GM18870 (cell line): ENCODE measurements at regions not wholly inside any gene's neighbourhood (a gene's known extent, or its start where the extent isn't known, plus 50 kb on each side); places are given as distances from the start of the nearest gene placed in this dataset.

Source experiments
- ATAC-seq: cut with Tn5 transposase; IDR thresholded peaks from one replicate; pipeline ENCODE4 v1.9.1; 2021; ENCODE audit warnings: moderate library complexity; ENCODE audit not compliant: unreplicated experiment

- no peak for ATAC-seq
These were observed 898.4 kb downstream of the PDCD6IP start for GRCh38 chr3:34696831-34697230.

GRCh38 chr3:34703053-34703452 lies 904.6 kb downstream of the PDCD6IP start:
- no peak for ATAC-seq

- no peak for ATAC-seq
These were observed 914.3 kb upstream of the ARPP21 start for GRCh38 chr3:34724916-34725499.

DNA sequence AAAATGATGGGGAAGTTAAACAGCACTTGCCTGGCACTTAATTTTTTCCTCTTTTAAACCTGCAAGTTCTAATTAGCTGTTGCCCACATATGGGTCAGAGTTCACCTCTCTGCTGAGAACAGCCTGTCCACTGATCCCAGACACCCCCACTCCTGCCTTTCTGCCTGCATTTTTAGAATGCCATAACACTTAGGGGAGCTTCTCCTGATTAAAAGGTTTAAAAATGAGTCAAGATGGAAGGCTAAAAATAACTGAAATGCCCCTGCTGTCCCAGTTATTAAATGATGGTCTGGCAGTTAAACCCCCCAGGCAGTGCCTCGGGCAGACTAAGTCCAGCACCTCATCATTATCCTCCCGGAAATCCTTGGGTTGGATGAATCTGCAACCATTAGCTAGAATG lies 913.6 kb upstream of the ARPP21 start:
- ATAC-seq = no peak

DNA sequence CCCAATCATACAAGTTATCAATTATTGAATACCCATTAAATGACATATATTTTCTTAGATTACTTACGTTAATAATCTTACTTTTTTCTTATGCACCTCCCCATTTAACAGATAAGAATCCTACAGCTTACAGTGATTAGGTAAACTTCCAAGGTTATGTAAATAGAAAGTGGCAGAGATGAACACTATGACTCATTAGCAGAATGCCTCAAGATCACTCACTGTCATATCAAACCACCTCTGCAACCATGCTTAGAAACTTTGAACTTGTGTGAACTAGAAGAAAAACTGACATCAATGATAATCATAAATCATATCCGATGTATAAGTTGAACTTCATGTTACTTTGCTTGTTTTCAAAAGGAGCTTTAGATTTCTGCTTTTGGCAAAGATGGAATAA lies 911.6 kb upstream of the ARPP21 start:
- peak; percentile 84 for ATAC-seq

- ATAC-seq = no peak
These were observed 897.2 kb upstream of the ARPP21 start for GRCh38 chr3:34742151-34742550.

DNA sequence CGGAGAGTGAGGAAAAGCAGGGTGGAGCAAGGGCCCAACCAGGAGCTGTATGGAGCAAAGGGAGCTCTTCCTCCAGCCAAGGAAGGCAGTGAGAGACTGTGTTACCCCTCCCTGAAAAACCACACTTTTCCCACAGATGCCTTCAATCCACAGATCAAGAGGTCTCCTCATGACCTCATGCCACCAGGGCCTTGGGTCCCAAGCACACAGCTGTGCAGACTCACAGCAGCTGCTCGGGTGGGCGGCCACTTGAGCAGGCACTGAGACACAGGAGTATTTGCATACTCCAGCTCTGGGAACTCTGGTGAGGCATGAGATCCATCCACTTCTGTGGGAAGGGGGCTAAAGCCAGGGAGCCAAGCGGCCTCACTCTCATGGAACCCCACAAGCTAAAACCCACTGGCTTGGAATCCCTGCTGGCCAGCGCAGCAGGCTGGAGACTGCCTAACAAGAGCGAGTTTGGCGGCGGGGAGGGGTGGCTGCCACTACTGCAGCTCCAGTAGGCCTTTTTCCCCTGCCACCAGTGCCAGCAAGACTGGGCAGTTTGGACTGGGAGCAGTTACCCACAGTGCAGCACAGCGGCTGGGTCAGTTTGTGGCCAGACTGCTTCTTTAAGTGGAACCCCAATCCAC lies 880.6 kb upstream of the ARPP21 start:
- ATAC-seq = no peak

GRCh38 chr3:34777386-34777785 lies 861.9 kb upstream of the ARPP21 start:
- no peak for ATAC-seq

GRCh38 chr3:34779092-34779491 lies 860.2 kb upstream of the ARPP21 start:
- no peak for ATAC-seq

GRCh38 chr3:34780294-34780693 lies 859.0 kb upstream of the ARPP21 start:
- no peak for ATAC-seq

- no peak for ATAC-seq
These were observed 858.4 kb upstream of the ARPP21 start for GRCh38 chr3:34780973-34781372.

- no peak for ATAC-seq
These were observed 856.5 kb upstream of the ARPP21 start for GRCh38 chr3:34782871-34783270.

DNA sequence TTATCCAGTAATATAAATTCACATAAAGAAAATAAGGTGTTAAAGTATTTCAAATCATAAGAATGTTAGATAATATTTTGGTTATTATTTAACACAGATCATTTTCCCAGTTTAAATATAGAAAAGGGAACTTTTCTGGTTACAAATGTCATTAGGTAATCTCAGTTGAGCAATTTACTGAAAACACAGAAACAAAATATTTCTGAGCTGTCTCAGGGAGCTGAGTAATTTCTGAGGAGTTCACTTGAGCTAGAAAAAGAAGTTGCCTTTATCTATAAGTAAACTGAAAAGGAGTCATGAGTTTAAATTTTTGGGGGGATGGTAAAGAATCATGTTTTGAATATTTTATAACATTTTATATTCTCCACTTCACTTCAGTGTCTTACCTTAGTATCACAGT lies 855.4 kb upstream of the ARPP21 start:
- ATAC-seq = no peak

- ATAC-seq = no peak
These were observed 846.3 kb upstream of the ARPP21 start for GRCh38 chr3:34793057-34793456.

- ATAC-seq = no peak
These were observed 831.7 kb upstream of the ARPP21 start for GRCh38 chr3:34807611-34808010.

DNA sequence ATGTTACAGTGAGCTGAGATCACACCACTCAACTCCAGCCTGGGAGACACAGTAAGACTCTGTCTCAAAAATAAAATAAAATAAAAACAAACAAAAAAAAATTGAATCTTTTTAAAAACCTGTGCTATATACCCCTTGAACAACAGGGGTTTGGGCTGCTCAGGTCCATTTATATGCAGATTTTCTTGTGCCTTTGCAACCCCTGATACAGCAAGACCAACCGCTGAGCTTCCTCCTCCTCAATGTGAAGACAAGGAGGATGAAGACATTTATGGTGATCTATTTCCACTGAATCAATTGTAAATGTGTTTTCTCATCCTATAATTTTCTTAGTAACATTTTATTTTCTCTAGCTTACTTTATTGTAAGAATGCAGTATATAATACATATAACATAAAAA lies 831.0 kb upstream of the ARPP21 start:
- no peak for ATAC-seq

- no peak for ATAC-seq
These were observed 810.5 kb upstream of the ARPP21 start for GRCh38 chr3:34828847-34829246.

DNA sequence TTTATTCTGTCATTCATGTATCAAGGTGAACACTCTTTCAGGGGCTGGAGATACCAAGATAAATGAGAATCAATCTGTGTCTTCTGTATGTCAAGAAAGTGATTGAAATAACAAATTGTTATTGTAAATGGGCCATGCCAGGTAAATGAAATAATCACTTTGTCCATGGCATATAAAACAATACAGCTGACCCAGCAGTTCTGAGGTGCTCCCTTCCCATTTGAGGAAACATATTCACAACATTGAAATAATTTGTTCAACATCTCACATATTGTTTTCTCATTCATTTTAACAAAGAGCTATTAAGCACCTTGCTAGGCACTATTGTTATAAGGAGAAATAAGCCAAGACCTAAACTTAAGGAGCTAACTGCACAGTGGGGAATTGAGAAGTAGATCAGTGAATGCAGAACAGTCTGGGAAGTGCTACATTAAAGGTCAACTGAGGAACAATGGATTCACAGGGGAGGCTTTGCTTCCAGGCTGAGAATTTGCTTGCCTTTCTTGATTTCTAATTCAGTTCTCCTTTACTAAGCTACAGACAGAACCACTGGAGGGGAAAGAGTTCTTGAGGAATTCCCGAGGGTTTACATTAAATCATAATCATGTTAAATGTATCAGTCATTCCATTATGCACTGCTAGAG lies 806.3 kb upstream of the ARPP21 start:
- no peak for ATAC-seq

- ATAC-seq = no peak
These were observed 801.2 kb upstream of the ARPP21 start for GRCh38 chr3:34837848-34838741.

DNA sequence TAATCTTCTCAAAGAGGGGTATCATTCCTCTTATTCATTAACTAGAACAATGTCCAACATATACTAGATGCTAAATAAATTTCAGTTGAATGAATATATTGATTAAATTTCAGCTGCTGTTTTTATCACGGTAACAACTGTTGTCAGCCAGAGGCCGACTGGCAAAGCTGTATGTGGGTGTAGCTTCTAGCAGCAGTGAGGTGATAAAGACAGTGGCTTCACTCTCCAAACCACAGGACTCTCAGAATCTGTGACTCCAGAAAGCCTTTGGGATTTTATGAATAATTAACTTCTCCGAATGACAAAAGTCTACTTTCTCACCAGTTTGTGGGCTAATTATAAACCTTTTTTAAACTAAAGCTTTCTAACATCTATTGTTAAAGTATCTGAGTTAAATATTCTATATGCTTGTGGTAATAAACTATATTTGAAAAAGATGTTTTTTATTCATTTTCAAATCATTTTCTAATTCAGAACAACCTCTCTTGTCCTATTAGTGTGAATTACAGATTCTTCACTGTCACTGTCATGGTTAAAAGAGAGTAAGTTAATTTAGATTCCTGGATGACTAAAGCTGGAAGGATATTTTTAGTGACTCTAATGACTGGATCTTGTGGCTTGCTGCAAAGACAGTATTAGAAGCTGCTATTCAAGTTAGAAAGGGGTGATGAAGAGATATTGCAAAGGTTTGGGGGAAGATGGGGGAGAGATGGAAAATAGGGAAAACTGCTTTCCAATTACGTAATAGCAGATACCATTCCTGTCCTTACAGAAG lies 796.4 kb upstream of the ARPP21 start:
- ATAC-seq = no peak

- ATAC-seq = no peak
These were observed 795.1 kb upstream of the ARPP21 start for GRCh38 chr3:34844323-34844620.
